ENCODE measurements at regions not wholly inside any gene's neighbourhood (a gene's known extent, or its start where the extent isn't known, plus 50 kb on each side); places are given as distances from the start of the nearest gene placed in this dataset.

DNA sequence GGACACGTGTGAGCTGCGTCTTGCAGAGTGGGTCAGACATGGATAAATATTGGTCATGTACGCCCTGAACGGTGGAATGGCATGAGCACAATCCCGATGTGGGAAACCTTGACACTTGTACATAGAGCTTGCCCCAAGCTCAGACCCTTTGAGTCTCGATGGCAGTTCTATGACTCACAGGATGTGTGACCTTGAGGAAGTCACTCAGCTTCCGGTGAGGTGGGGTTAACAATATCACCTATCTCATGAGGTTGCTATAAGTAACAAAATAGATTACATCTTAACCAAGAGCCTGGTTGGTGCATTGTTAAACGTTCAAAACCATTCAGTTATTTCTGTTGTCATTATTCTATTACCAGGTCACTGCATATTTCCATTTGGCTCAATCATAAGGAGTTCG, 109.1 kb upstream of the TBL1X start:
- Histone ChIP-seq H3K9ac (replicated peaks in 1 of 4; ENCODE audit: extremely low read depth in 1 of 4, low read depth in 3 of 4, low read length in 3 of 4) (no peak overlapping the region), H4K8ac (ENCODE audit: extremely low read depth, insufficient read depth, low read length) (no peak overlapping the region), H3K4me3 (ENCODE audit: extremely low read depth in 1 of 4, insufficient read depth in 2 of 4, low read depth in 3 of 4, low read length in 4 of 4) (no peak overlapping the region), H3K9me3 (ENCODE audit: insufficient read depth in 2 of 2, low read depth in 1 of 2, low read length in 1 of 2) (no peaks in the 10 kb centered on the region), H4K91ac (replicated peaks; ENCODE audit: insufficient read length, low read length) (no peak overlapping the region), H3K27ac (ENCODE audit: low read depth, low read length) (no peak overlapping the region), H3K4me2 (ENCODE audit: insufficient read depth in 1 of 2, low read depth in 2 of 2, low read length in 2 of 2) (no peak overlapping the region), H3K56ac (replicated peaks; ENCODE audit: insufficient read length, low read depth, low read length) (no peak overlapping the region), H2BK5ac (ENCODE audit: low read depth, low read length) (no peak overlapping the region), H2AK5ac (ENCODE audit: low read depth, low read length) (no peak overlapping the region), H4K5ac (ENCODE audit: insufficient read length, low read depth, low read length) (no peak overlapping the region), H3K27me3 (replicated peaks in 1 of 4; ENCODE audit: control insufficient read depth in 3 of 4, extremely low read depth in 1 of 4, insufficient read depth in 3 of 4, low read length in 3 of 4) (no peaks in the 10 kb centered on the region), H3K18ac (ENCODE audit: extremely low read depth, low read length) (no peak overlapping the region), H3K79me1 (ENCODE audit: low read depth, low read length) (no peaks in the 10 kb centered on the region), H2BK120ac (replicated peaks; ENCODE audit: low read depth, low read length) (no peak overlapping the region), H2BK20ac (ENCODE audit: low read length) (no peak overlapping the region), H3K79me2 (ENCODE audit: control insufficient read depth in 1 of 2, insufficient read depth in 2 of 2, low read length in 2 of 2) (no peaks in the 10 kb centered on the region), H3K4me1 (replicated peaks in 1 of 4; ENCODE audit: control insufficient read depth in 3 of 4, insufficient read depth in 4 of 4, low read length in 3 of 4) (no peaks in the 10 kb centered on the region), H3K23ac (ENCODE audit: insufficient read length) (no peak overlapping the region), H3K4ac (replicated peaks; ENCODE audit: insufficient read length, low read depth, low read length) (no peak overlapping the region), H3K36me3 (ENCODE audit: control insufficient read depth in 2 of 4, insufficient read depth in 4 of 4, low read length in 3 of 4) (no peaks in the 10 kb centered on the region), H4K20me1 (replicated peaks in 1 of 2; ENCODE audit: control insufficient read depth in 1 of 2, insufficient read depth in 2 of 2, low read length in 2 of 2) (no peaks in the 10 kb centered on the region), H3K23me2 (ENCODE audit: low read depth, low read length) (no peaks in the 10 kb centered on the region), H2BK15ac (ENCODE audit: low read length) (no peak overlapping the region), H3K14ac (ENCODE audit: insufficient read length) (no peak overlapping the region), H2BK12ac (ENCODE audit: low read depth, low read length) (no peak overlapping the region), H2AFZ (ENCODE audit: low read length) (no peak overlapping the region)
- no peak for FAIRE-seq
- TF ChIP-seq, protein P1, sequence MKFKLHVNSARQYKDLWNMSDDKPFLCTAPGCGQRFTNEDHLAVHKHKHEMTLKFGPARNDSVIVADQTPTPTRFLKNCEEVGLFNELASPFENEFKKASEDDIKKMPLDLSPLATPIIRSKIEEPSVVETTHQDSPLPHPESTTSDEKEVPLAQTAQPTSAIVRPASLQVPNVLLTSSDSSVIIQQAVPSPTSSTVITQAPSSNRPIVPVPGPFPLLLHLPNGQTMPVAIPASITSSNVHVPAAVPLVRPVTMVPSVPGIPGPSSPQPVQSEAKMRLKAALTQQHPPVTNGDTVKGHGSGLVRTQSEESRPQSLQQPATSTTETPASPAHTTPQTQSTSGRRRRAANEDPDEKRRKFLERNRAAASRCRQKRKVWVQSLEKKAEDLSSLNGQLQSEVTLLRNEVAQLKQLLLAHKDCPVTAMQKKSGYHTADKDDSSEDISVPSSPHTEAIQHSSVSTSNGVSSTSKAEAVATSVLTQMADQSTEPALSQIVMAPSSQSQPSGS (IDR thresholded peaks at IDR 0.05; ENCODE audit: low read length): no peak
- TF ChIP-seq RFX5 (IDR thresholded peaks at IDR 0.05; ENCODE audit: borderline replicate concordance, low read depth, low read length) (no peak), SUZ12 (IDR thresholded peaks at IDR 0.05; ENCODE audit: low read length) (no peak), CHD1 (IDR thresholded peaks at IDR 0.05; ENCODE audit: low read depth, low read length) (no peak), POU5F1 (IDR thresholded peaks at IDR 0.05; ENCODE audit: low read depth, low read length) (no peak), CEBPB (IDR thresholded peaks at IDR 0.05; ENCODE audit: low read depth, low read length) (no peak)
- TF ChIP-seq, protein P2, sequence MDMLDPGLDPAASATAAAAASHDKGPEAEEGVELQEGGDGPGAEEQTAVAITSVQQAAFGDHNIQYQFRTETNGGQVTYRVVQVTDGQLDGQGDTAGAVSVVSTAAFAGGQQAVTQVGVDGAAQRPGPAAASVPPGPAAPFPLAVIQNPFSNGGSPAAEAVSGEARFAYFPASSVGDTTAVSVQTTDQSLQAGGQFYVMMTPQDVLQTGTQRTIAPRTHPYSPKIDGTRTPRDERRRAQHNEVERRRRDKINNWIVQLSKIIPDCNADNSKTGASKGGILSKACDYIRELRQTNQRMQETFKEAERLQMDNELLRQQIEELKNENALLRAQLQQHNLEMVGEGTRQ (IDR thresholded peaks at IDR 0.05; ENCODE audit: low read length): no peak
- ChIA-PET CTCF (ENCODE audit: partially characterized antibody) (interaction anchor here (0.6 kb wide), 1 partner anchor 494 kb away, joined by 3 read pairs; no protein-coding TSS in a partner anchor), POLR2A (ENCODE audit: partially characterized antibody) (no interaction called here)
- no peak for DNase-seq (ENCODE audit: low read depth in 1 of 2, low spot score in 2 of 2)
- WGBS, 2 experiments (ENCODE audit: extremely low coverage in 1 of 2, insufficient coverage in 1 of 2, insufficient read length in 1 of 2, insufficient replicate concordance in 2 of 2, low coverage in 1 of 2, low lambda C conversion rate in 2 of 2, missing lambda C conversion rate in 1 of 2): 100% methylated on average over 8 of the region's 9 CpGs; no CpG with 5 or more reads in 1 of the 2 experiments
